IMR-90 (cell line): ENCODE measurements at regions not wholly inside any gene's neighbourhood (a gene's known extent, or its start where the extent isn't known, plus 50 kb on each side); places are given as distances from the start of the nearest gene placed in this dataset.

ENCODE experiments used
- ATAC-seq: fragments of 200-7000 bp; cut with Tn5 transposase; 2 replicates; pipeline ENCODE4 v1.9.1; 2020; ENCODE audit warnings: low read depth, mild to moderate bottlenecking, moderate library complexity
- BruUV-seq: library from RNA; stranded (reverse); fragments of 400-500 nt; replicated peaks from 2 replicates; lab custom pipeline; 2021; lab: Mats Ljungman, UMichigan
- CTCF ChIA-PET: fragments of 300-600 bp; formaldehyde crosslinking; extraction: SDS; loops from one replicate; lab custom pipeline; 2021; ENCODE audit warnings: antibody characterized with exemption; lab: Yijun Ruan, JAX
- POLR2A ChIA-PET: fragments of 300-600 bp; sonication (Branson Sonifier 250); formaldehyde crosslinking; loops from one replicate; lab custom pipeline; 2022; ENCODE audit warnings: antibody characterized with exemption; ENCODE audit not compliant: unreplicated experiment; lab: Charles Lee
- DNase-seq: peaks from one replicate; pipeline ENCODE4 v3.0.0; 2013
- H2AFZ ChIP-seq: replicated peaks from 2 replicates; pipeline ENCODE3; 2013; ENCODE audit warnings: low read length, mild to moderate bottlenecking; ENCODE audit not compliant: poor library complexity
- H2AK5ac ChIP-seq: 2 replicates; pipeline ENCODE4 v1.6.1; 2013; ENCODE audit warnings: low read depth, low read length, inconsistent platforms
- H2AK9ac ChIP-seq: replicated peaks from 2 replicates; pipeline ENCODE3; 2013; ENCODE audit warnings: mild to moderate bottlenecking, low read depth, low read length, moderate library complexity; ENCODE audit not compliant: poor library complexity
- H2BK120ac ChIP-seq: 2 replicates; pipeline ENCODE4 v1.6.1; 2013; ENCODE audit warnings: low read depth, low read length, inconsistent platforms
- H2BK15ac ChIP-seq: 3 replicates; pipeline ENCODE4 v1.6.1; 2013; ENCODE audit warnings: low read depth, low read length, inconsistent platforms
- H2BK20ac ChIP-seq: 2 replicates; pipeline ENCODE4 v1.6.1; 2013; ENCODE audit warnings: low read depth, mild to moderate bottlenecking, inconsistent platforms, low read length, moderate library complexity
- H2BK5ac ChIP-seq: 2 replicates; pipeline ENCODE4 v1.6.1; 2013; ENCODE audit warnings: mild to moderate bottlenecking, low read depth, low read length, inconsistent platforms; ENCODE audit not compliant: poor library complexity, severe bottlenecking
- H3K14ac ChIP-seq: replicated peaks from 2 replicates; pipeline ENCODE4 v1.6.1; 2013; ENCODE audit warnings: low read depth, low read length, inconsistent platforms
- H3K18ac ChIP-seq: 2 replicates; pipeline ENCODE4 v1.6.1; 2013; ENCODE audit warnings: low read depth, low read length, control low read depth
- H3K23ac ChIP-seq: 2 replicates; pipeline ENCODE4 v1.6.1; 2013; ENCODE audit warnings: low read depth, low read length, inconsistent platforms
- H3K27ac ChIP-seq: 2 replicates; pipeline ENCODE4 v1.5.1; 2013; ENCODE audit warnings: mild to moderate bottlenecking, control low read depth, low read length; ENCODE audit not compliant: insufficient read depth
- H3K27me3 ChIP-seq: 2 replicates; pipeline ENCODE4 v1.6.1; 2013; ENCODE audit warnings: low read length; ENCODE audit not compliant: control insufficient read depth, insufficient read depth
- H3K36me3 ChIP-seq: 2 replicates; pipeline ENCODE4 v1.6.1; 2013; ENCODE audit warnings: low read length, mixed read lengths; ENCODE audit not compliant: control insufficient read depth, insufficient read depth
- H3K4ac ChIP-seq: 2 replicates; pipeline ENCODE4 v1.6.1; 2013; ENCODE audit warnings: low read depth, low read length, inconsistent platforms
- H3K4me1 ChIP-seq: 2 replicates; pipeline ENCODE4 v1.6.1; 2013; ENCODE audit warnings: low read length, mixed read lengths; ENCODE audit not compliant: control insufficient read depth, insufficient read depth
- H3K4me2 ChIP-seq: 2 replicates; pipeline ENCODE4 v1.6.1; 2013; ENCODE audit warnings: low read depth, mild to moderate bottlenecking, control low read depth, low read length, moderate library complexity
- H3K4me3 ChIP-seq: 2 replicates; pipeline ENCODE4 v1.5.1; 2013; ENCODE audit warnings: low read depth, mild to moderate bottlenecking, control low read depth, low read length, moderate library complexity; ENCODE audit not compliant: insufficient read depth
- H3K56ac ChIP-seq: 2 replicates; pipeline ENCODE4 v1.6.1; 2013; ENCODE audit warnings: low read length, inconsistent platforms; ENCODE audit not compliant: insufficient read depth; ENCODE audit errors: extremely low read depth
- H3K79me1 ChIP-seq, 2 experiments: 2 replicates each; pipeline ENCODE4 v1.6.1; 2013; ENCODE audit warnings: low read length in 2 of 2, inconsistent platforms in 1 of 2, low read depth in 1 of 2
- H3K9ac ChIP-seq: 2 replicates; pipeline ENCODE4 v1.6.1; 2013; ENCODE audit warnings: low read depth, low read length, control low read depth
- H3K9me1 ChIP-seq: 2 replicates; pipeline ENCODE4 v1.6.1; 2013; ENCODE audit warnings: low read length, inconsistent platforms; ENCODE audit not compliant: insufficient read depth
- H3K9me3 ChIP-seq: 2 replicates; pipeline ENCODE4 v1.6.1; 2013; ENCODE audit warnings: low read length; ENCODE audit not compliant: control insufficient read depth, insufficient read depth
- H4K20me1 ChIP-seq: 2 replicates; pipeline ENCODE4 v1.6.1; 2013; ENCODE audit warnings: low read length, inconsistent platforms; ENCODE audit not compliant: insufficient read depth
- H4K5ac ChIP-seq: 2 replicates; pipeline ENCODE4 v1.6.1; 2013; ENCODE audit warnings: mild to moderate bottlenecking, low read depth, low read length, control low read depth
- H4K8ac ChIP-seq, 2 experiments: 2 replicates each; pipeline ENCODE4 v1.6.1; 2013; ENCODE audit warnings: low read depth in 2 of 2, low read length in 2 of 2, control low read depth in 1 of 2, inconsistent platforms in 1 of 2
- H4K91ac ChIP-seq: 2 replicates; pipeline ENCODE4 v1.6.1; 2013; ENCODE audit warnings: low read depth, low read length, inconsistent platforms; ENCODE audit not compliant: insufficient read depth
- CEBPB ChIP-seq: IDR thresholded peaks from 2 replicates; pipeline ENCODE4 v1.6.1; 2012; ENCODE audit warnings: low read depth, low read length, improper control_type of control experiment
- MAFK ChIP-seq: IDR thresholded peaks from 2 replicates; pipeline ENCODE4 v1.6.1; 2012; ENCODE audit warnings: low read depth, low read length, improper control_type of control experiment
- NFE2L2 ChIP-seq: fragments of 150-350 bp; IDR thresholded peaks from 2 replicates; pipeline ENCODE4 v1.6.1; 2016; ENCODE audit warnings: low read depth, mild to moderate bottlenecking, low read length
- RFX5 ChIP-seq: IDR thresholded peaks from 2 replicates; pipeline ENCODE4 v1.8.0; 2012; ENCODE audit warnings: low read depth, mild to moderate bottlenecking, low read length, moderate library complexity
- SMC3 ChIP-seq: fragments of 150-350 bp; IDR thresholded peaks from 2 replicates; pipeline ENCODE4 v1.6.1; 2016; ENCODE audit warnings: low read depth, mild to moderate bottlenecking, antibody characterized with exemption, low read length, moderate library complexity
- WGBS, 2 experiments: methylation state at CpG; one replicate each; pipeline versions ENCODE4 v1.1.5 to v1.1.7; 2013; ENCODE audit warnings: missing lambda C conversion rate in 2 of 2; ENCODE audit not compliant: insufficient read length in 1 of 2; ENCODE audit errors: extremely low coverage in 2 of 2; 5-methylcytosine and 5-hydroxymethylcytosine counted together
- dilution Hi-C: fragments of 300-500 bp; cut with HindIII; formaldehyde crosslinking; loops from one replicate; pipeline ENCODE4 v1.14.3; 2018; ENCODE audit warnings: low sequenced_read_pairs; ENCODE audit not compliant: unreplicated experiment
- in situ Hi-C: fragments of 300-500 bp; cut with MboI; formaldehyde crosslinking; loops from 3 replicates; pipeline ENCODE4 v1.14.3; 2019; ENCODE audit warnings: low sequenced_read_pairs, inconsistent platforms, mixed read lengths
- intact Hi-C: fragments of 100-400 bp; cut with micrococcal nuclease; formaldehyde crosslinking; loops from 2 replicates; pipeline ENCODE4 v1.10.0; 2022
- TF ChIP-seq, protein P1 (sequence below): fragments of 150-350 bp; IDR thresholded peaks from 2 replicates; pipeline ENCODE4 v1.6.1; 2017; ENCODE audit warnings: mild to moderate bottlenecking, antibody characterized with exemption, low read length, low read depth
- TF ChIP-seq, protein P2 (sequence below): conservative IDR thresholded peaks from 2 replicates; pipeline ENCODE4 v1.5.1; 2012; ENCODE audit warnings: mild to moderate bottlenecking, low read depth, low read length, improper control_type of control experiment

DNA sequence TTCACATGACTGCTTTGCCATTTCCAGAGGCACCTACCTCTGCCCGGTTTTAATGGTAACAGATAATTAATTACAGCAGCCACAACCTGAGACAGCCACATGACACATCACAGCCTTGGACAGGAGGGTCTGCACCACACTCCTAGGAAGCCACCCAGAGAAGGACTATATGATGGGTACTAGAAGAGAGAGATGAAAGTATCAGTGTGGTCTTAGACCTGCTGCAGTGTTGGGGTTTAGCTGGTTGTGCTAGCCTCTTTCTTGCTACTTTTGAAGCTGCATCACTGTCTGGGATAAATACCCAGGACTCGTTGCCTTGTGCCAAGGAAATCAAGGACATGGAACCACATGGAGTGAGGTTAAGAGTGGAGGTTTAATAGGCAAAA, 266.4 kb downstream of the ICE1 start:
- dilution Hi-C loops (no loop called here), intact Hi-C loops (no loop called here), in situ Hi-C loops (no loop called here)
- Histone ChIP-seq H2AFZ (no peak overlapping the region), H2BK5ac (no peak overlapping the region), H3K4me2 (no peak overlapping the region), H3K56ac (no peak overlapping the region), H4K20me1 (no peaks in the 10 kb centered on the region), H2BK15ac (no peak overlapping the region), H2AK5ac (no peak overlapping the region), H3K27me3 (no peaks in the 10 kb centered on the region), H2AK9ac (no peak overlapping the region), H3K9me1 (no peaks in the 10 kb centered on the region), H2BK20ac (no peak overlapping the region), H2BK120ac (no peak overlapping the region), H3K18ac (no peak overlapping the region), H3K79me1 (no peaks in the 10 kb centered on the region), H3K27ac (no peak overlapping the region), H3K4me3 (no peak overlapping the region), H4K91ac (no peak overlapping the region), H3K9ac (no peak overlapping the region), H3K9me3 (peaks cover 27% of the 10 kb centered on the region), H4K5ac (no peak overlapping the region), H3K4ac (no peak overlapping the region), H4K8ac (no peak overlapping the region), H3K14ac (no peak overlapping the region), H3K23ac (no peak overlapping the region), H3K4me1 (no peaks in the 10 kb centered on the region), H3K36me3 (no peaks in the 10 kb centered on the region)
- POLR2A ChIA-PET, result no interaction called here
- CTCF ChIA-PET, result no interaction called here
- no peak for ATAC-seq
- no peak for DNase-seq
- BruUV-seq, result no TSS peak
- TF ChIP-seq RFX5, result no peak
- TF ChIP-seq, protein P1, sequence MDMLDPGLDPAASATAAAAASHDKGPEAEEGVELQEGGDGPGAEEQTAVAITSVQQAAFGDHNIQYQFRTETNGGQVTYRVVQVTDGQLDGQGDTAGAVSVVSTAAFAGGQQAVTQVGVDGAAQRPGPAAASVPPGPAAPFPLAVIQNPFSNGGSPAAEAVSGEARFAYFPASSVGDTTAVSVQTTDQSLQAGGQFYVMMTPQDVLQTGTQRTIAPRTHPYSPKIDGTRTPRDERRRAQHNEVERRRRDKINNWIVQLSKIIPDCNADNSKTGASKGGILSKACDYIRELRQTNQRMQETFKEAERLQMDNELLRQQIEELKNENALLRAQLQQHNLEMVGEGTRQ, result no peak
- no peak for TF ChIP-seq MAFK
- TF ChIP-seq, protein P2, sequence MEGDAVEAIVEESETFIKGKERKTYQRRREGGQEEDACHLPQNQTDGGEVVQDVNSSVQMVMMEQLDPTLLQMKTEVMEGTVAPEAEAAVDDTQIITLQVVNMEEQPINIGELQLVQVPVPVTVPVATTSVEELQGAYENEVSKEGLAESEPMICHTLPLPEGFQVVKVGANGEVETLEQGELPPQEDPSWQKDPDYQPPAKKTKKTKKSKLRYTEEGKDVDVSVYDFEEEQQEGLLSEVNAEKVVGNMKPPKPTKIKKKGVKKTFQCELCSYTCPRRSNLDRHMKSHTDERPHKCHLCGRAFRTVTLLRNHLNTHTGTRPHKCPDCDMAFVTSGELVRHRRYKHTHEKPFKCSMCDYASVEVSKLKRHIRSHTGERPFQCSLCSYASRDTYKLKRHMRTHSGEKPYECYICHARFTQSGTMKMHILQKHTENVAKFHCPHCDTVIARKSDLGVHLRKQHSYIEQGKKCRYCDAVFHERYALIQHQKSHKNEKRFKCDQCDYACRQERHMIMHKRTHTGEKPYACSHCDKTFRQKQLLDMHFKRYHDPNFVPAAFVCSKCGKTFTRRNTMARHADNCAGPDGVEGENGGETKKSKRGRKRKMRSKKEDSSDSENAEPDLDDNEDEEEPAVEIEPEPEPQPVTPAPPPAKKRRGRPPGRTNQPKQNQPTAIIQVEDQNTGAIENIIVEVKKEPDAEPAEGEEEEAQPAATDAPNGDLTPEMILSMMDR, result no peak
- no peak for TF ChIP-seq NFE2L2
- TF ChIP-seq SMC3, result no peak
- TF ChIP-seq CEBPB, result no peak
- WGBS, 2 experiments, result 0% methylated on average over 1 of the region's 2 CpGs; no CpG with 5 or more reads in 1 of the 2 experiments
